IPS-15b (cell line): ENCODE measurements at regions not wholly inside any gene's neighbourhood (a gene's known extent, or its start where the extent isn't known, plus 50 kb on each side); places are given as distances from the start of the nearest gene placed in this dataset.

Source experiments
- H3K27me3 ChIP-seq: one replicate; pipeline ENCODE4 v1.6.1; 2013; ENCODE audit warnings: low read length; ENCODE audit not compliant: control insufficient read depth, insufficient read depth
- H3K36me3 ChIP-seq: one replicate; pipeline ENCODE4 v1.6.1; 2013; ENCODE audit warnings: low read length; ENCODE audit not compliant: control insufficient read depth, insufficient read depth
- H3K4me1 ChIP-seq: one replicate; pipeline ENCODE4 v1.6.1; 2013; ENCODE audit warnings: mild to moderate bottlenecking, low read length; ENCODE audit not compliant: control insufficient read depth, insufficient read depth
- H3K4me3 ChIP-seq: one replicate; pipeline ENCODE4 v1.5.1; 2013; ENCODE audit warnings: low read depth, low read length
- H3K9ac ChIP-seq: one replicate; pipeline ENCODE4 v1.6.1; 2013; ENCODE audit warnings: low read depth, mild to moderate bottlenecking, low read length
- H3K9me3 ChIP-seq: one replicate; pipeline ENCODE4 v1.6.1; 2013; ENCODE audit warnings: mild to moderate bottlenecking, low read length; ENCODE audit not compliant: control insufficient read depth, insufficient read depth

DNA sequence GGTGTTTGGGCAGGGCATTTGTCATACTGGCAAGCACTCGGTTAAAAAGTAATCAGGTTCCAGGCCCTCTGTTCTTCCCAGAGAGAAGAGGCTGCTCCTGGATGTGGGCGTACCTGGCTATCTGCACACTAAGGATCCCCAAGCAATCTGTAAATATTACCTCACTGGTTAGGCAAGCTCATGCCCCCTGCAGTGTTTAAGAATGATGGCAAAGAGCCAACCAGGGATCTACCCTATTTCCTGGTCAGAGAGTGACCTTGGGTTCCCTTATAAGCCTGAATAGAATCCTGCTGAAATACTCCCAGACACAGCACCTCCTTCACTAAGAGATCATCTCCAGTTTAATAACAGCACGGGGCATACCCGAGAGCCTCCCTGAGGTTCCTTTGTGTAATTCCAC is 181.2 kb downstream of the PIK3R1 start:
- Histone ChIP-seq H3K4me3 (no peak overlapping the region), H3K9ac (no peak overlapping the region), H3K36me3 (no peaks in the 10 kb centered on the region), H3K27me3 (no peaks in the 10 kb centered on the region), H3K4me1 (no peaks in the 10 kb centered on the region), H3K9me3 (no peaks in the 10 kb centered on the region)

DNA sequence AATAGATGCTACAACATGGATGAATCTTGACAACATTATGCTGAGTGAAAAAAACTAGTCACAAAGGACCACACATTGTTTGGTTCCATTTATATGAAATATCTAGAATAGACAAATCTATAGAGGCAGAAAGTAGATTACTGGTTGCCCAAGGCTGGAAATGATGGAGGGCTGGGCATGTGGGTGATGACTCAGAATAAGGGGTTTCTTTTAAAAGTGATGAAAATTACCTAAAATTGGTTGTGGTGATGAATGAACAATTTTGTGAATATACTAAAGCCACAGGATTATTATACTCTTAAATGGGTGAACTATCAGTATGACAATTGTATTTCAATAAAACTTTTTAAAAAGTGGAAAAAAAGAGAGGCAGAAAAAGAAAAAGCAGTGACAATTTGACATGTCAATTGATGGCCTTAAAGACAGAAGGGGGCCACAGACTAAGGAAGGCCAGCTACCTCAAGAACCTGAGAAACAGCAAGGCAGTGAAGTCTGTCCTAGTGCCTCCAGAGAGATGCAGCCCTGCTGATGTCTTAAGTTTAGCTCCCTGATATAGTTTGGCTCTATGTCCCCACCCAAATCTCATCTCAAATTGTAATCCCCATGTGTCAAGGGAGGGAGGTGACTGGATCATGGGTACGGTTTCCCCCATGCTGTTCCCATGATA is 182.7 kb downstream of the PIK3R1 start:
- no peak overlapping the region for H3K4me3 ChIP-seq
- no peak overlapping the region for H3K9ac ChIP-seq
- no peaks in the 10 kb centered on the region for H3K9me3 ChIP-seq
- H3K27me3 ChIP-seq = no peaks in the 10 kb centered on the region
- no peaks in the 10 kb centered on the region for H3K4me1 ChIP-seq
- no peaks in the 10 kb centered on the region for H3K36me3 ChIP-seq

DNA sequence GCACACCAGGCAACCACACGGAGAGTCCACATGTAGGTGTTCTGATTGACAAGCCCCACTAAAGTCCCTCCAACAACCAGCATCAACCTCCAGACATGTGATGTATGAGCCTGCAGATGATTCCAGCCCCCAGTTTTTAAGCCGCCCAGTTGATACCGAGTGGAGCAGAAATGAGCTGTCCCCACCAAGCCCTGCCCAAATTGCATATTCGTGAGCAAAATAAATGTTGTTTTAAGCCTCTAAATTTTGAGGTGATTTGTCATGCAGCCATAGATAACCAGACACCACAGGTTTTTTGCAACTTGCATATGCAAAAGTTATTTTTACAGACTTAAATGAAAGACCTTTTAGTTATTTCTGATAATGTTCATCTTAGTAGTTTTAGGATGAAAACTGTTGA is 187.7 kb downstream of the PIK3R1 start:
- H3K27me3 ChIP-seq = no peaks in the 10 kb centered on the region
- H3K36me3 ChIP-seq = no peaks in the 10 kb centered on the region

DNA sequence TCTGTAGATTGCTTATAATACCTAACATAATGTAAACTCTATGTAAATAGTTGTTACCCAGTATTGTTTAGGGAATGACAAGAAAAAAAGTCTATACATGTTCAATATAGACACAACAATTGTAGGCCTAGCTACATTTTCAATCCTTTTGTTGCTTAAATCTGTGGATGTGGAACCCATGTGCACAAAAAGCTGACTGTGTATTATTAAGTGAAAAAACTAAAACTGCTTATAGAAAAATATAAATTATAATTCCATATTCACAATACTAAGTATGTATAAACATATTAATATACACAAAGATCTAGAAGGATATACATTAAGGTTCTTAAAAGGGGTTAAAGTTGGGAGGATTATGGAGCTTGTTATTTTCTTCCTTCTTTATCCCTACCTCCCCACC is 188.7 kb downstream of the PIK3R1 start:
- no peak overlapping the region for H3K4me3 ChIP-seq
- H3K27me3 ChIP-seq = no peaks in the 10 kb centered on the region
- H3K9ac ChIP-seq = no peak overlapping the region
- peaks cover 11% of the 10 kb centered on the region for H3K4me1 ChIP-seq
- H3K36me3 ChIP-seq = no peaks in the 10 kb centered on the region
- no peaks in the 10 kb centered on the region for H3K9me3 ChIP-seq

More for the DNA sequence above, 187.7 kb downstream of the PIK3R1 start:
- Histone ChIP-seq H3K9me3 (no peaks in the 10 kb centered on the region), H3K4me3 (no peak overlapping the region), H3K9ac (no peak overlapping the region), H3K4me1 (peaks cover 7% of the 10 kb centered on the region)

DNA sequence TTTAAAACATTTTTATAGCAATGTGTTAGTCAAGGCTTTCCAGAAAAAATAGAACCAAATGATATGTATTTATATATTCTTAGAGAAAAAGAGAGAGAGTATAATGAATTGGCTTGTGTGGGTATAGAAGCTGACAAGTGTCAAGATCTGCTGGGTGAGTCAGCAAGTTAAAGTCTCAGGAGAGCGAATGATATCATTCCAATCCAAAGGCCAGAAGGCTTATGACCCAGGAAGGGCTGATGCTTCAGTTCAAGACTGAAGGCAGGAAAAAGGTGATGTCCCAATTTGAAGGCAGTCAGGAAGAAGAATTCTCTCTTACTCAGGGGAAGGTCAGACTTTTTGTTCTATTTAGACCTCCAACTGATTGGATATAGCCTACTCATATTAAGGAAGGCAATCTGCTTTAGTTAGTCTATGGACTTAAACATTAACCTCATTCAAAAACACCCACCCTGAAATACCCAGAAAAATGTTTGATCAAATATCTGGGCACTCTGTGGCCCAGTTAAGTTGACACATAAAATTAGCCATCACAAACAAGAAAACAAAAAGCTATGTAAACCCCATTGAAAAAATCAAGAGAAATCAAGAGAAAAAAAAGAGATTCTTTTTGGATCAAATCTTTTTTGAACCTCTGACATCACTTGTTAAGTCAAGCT is 189.6 kb downstream of the PIK3R1 start:
- Histone ChIP-seq H3K27me3 (no peaks in the 10 kb centered on the region), H3K4me1 (peaks cover 11% of the 10 kb centered on the region), H3K9ac (no peak overlapping the region), H3K4me3 (no peak overlapping the region), H3K9me3 (no peaks in the 10 kb centered on the region), H3K36me3 (no peaks in the 10 kb centered on the region)

DNA sequence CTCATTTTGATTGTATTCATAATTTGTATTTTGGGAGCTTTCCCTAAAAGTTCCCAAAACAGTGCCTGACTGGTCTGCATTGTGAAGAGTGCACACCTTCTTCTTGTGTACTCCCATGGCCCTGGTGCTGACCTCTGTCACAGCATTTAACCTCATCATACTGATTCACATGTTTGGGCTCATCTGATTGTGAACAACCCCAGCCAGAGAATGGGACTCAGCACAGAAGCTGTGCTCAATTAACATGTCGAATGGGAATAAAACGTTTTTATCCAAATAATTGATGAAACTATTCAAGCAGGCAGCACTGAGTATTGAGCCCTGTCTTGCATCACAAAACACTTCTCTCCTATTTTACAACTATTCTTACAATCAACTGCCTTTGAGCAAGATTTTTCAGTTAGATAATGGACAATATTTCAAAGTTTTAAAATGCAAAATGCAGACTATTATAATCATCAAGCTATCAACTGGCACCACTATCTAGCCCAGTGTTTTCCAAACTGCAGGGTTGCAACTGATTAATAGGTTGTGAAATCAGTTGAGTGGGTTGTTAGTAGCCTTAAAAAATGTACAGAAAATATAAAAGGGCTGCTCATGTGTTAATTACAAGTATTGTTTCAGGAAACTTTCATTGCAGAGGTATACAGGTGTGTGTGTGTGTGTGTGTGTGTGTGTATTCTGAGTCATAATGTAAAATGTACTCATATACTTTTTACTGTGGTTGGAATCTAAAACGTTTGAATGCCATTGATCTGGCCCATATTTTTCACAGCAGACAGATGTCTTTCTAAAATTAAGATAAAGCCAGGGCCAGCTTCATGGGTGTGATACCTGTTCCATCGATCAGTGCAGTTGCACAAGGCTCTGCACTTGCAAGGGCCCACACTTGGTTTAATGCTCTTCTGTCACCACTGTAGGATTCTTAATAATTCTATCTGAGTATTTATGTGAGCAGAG is 190.5 kb downstream of the PIK3R1 start:
- H3K4me1 ChIP-seq = peaks cover 11% of the 10 kb centered on the region
- no peaks in the 10 kb centered on the region for H3K9me3 ChIP-seq

DNA sequence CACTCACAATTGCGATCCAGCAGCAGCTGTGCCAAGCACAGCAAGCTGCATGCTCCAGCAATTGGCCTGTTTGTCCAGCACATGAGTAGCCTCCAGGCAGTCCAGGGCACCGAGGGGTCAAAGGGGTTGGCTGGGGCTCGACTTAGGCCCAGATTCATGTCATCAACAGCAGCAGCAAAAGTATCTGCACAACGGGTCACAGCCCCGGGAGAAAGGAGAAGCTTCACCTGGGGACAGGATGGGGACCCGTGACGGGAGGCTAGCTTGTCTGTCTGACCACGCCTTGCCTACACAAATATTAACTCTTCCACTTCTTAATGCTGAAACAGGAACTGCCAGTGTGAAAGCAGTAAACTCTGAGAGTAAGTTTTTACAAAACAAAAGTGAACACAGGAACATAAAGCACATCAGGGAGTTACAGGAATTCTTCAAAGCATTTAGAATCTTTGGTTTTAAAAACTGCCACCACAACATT is 191.2 kb downstream of the PIK3R1 start:
- Histone ChIP-seq H3K9ac (no peak overlapping the region), H3K4me3 (no peak overlapping the region), H3K9me3 (no peaks in the 10 kb centered on the region), H3K36me3 (no peaks in the 10 kb centered on the region), H3K27me3 (no peaks in the 10 kb centered on the region), H3K4me1 (peaks cover 11% of the 10 kb centered on the region)

More for the DNA sequence above, 190.5 kb downstream of the PIK3R1 start:
- H3K4me3 ChIP-seq = no peak overlapping the region
- H3K9ac ChIP-seq = no peak overlapping the region
- H3K36me3 ChIP-seq = no peaks in the 10 kb centered on the region
- H3K27me3 ChIP-seq = no peaks in the 10 kb centered on the region

DNA sequence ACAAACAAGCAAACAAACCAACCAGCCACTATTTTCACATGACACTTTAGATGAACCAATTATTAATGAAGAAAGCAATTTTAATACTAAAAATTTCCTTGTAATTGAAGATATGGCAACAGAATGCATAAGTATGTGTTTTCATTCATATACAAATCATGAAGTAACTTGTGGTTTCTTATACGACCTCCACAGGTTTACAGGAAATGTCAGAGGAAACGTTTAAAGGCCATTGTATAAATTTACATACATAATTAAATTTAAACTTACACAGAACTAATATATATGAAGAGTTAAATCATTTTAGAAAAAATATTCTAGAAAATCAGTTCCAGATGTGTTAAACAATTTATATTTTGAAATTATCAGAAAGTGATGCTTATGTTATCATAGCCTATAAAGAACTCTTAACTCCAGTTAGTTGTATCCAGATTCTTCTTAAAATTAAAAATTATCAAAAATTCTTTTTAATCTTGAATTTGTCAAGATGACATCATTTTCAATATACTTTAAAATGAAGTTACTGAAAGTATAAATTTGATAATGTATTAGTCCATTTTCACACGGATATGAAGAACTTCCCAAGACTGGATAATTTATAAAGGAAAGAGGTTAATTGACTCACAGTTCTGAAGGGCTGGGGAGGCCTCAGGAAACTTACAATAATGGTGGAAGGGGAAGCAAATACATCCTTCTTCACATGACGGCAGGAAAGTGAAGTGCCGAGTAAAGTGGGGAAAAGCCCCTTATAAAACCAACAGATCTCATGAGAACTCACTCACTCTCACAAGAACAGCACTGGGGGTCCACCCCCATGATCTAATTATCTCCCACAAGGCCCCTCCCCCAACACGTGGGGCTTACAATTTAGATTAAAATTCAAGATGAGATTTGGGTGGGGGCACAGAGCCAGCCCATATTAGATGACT is 192.0 kb downstream of the PIK3R1 start:
- no peaks in the 10 kb centered on the region for H3K27me3 ChIP-seq
- no peaks in the 10 kb centered on the region for H3K36me3 ChIP-seq
- H3K9ac ChIP-seq = no peak overlapping the region
- no peaks in the 10 kb centered on the region for H3K9me3 ChIP-seq
- H3K4me3 ChIP-seq = no peak overlapping the region
- H3K4me1 ChIP-seq = peaks cover 11% of the 10 kb centered on the region

DNA sequence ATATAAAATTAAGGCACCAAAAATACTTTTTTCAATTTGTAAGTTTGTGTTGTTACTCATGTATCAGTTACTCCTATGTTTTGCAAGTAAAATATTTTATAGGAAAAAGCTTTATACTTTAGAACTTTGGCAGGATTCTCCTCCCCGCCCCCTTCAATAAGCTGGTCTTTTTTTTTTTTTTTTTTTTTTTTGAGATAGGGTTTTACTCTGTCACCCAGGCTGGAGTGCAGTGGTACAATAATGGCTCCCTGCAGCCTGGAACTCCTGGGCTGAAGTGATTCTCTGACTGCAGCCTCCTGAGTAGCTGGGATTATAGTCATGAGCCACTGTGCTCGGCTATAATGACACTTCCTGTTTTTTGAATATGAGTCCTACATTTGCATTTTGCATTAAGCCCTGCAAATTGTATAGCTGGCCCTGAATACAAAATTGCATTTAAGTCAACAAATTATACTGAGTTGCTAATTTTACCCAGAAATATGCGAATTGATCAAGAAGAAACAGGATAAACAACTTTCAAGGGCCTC is 192.9 kb downstream of the PIK3R1 start:
- no peaks in the 10 kb centered on the region for H3K36me3 ChIP-seq
- no peaks in the 10 kb centered on the region for H3K27me3 ChIP-seq
- H3K9me3 ChIP-seq = no peaks in the 10 kb centered on the region
- H3K9ac ChIP-seq = no peak overlapping the region
- H3K4me3 ChIP-seq = no peak overlapping the region
- H3K4me1 ChIP-seq = peaks cover 11% of the 10 kb centered on the region

DNA sequence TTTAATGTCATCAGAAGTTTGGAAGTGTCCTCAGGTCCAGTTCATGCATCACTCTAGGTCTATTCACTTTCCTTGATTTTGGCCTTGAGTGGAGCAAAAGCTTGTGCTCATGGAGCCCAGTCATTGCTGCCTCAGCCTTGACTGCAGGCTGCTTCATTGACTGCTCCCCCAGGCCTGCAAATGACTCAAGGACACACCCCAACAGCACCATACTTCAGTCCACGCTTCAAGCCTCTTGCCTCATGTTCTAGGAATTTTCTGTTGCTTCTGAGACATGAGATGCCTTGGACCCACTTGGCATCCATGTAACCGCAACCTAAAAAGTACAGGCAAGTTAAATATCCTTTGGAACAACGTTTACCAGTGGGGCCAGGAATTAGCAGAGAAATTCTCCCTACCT is 193.7 kb downstream of the PIK3R1 start:
- H3K9me3 ChIP-seq = no peaks in the 10 kb centered on the region
- no peaks in the 10 kb centered on the region for H3K36me3 ChIP-seq
- no peak overlapping the region for H3K4me3 ChIP-seq
- no peaks in the 10 kb centered on the region for H3K27me3 ChIP-seq
- H3K4me1 ChIP-seq = peaks cover 11% of the 10 kb centered on the region
- no peak overlapping the region for H3K9ac ChIP-seq

DNA sequence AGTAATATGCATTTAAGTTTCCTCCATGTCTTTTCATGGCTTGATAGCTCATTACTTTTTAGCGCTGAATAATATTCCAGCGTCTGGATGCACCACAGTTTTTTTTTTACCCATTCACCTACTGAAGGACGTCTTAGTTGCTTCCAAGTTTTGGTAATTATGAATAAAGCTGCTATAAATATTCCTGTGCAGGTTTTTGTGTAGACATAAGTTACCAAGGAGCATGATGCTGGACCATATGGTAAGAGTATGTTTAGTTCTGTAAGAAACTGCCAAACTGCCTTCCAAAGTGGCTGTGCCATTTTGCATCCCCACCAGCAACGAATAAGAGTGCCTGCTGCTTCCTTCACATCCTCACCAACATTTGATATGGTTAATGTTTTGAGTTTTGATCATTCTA is 195.6 kb downstream of the PIK3R1 start:
- H3K27me3 ChIP-seq = no peaks in the 10 kb centered on the region
- H3K36me3 ChIP-seq = no peaks in the 10 kb centered on the region
- H3K4me3 ChIP-seq = no peak overlapping the region
- no peaks in the 10 kb centered on the region for H3K9me3 ChIP-seq
- no peak overlapping the region for H3K9ac ChIP-seq
- peaks cover 11% of the 10 kb centered on the region for H3K4me1 ChIP-seq
